ENCODE measurements at regions not wholly inside any gene's neighbourhood (a gene's known extent, or its start where the extent isn't known, plus 50 kb on each side); places are given as distances from the start of the nearest gene placed in this dataset.

GRCh38 chr14:94700336-94700735, 69.6 kb downstream of the GSC start:
- TF ChIP-seq, protein P1, sequence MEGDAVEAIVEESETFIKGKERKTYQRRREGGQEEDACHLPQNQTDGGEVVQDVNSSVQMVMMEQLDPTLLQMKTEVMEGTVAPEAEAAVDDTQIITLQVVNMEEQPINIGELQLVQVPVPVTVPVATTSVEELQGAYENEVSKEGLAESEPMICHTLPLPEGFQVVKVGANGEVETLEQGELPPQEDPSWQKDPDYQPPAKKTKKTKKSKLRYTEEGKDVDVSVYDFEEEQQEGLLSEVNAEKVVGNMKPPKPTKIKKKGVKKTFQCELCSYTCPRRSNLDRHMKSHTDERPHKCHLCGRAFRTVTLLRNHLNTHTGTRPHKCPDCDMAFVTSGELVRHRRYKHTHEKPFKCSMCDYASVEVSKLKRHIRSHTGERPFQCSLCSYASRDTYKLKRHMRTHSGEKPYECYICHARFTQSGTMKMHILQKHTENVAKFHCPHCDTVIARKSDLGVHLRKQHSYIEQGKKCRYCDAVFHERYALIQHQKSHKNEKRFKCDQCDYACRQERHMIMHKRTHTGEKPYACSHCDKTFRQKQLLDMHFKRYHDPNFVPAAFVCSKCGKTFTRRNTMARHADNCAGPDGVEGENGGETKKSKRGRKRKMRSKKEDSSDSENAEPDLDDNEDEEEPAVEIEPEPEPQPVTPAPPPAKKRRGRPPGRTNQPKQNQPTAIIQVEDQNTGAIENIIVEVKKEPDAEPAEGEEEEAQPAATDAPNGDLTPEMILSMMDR (IDR thresholded peaks at IDR 0.05), result no peak
- TF ChIP-seq POLR2A (IDR thresholded peaks at IDR 0.05), result no peak

All from vagina (tissue), 2 donors.